ENCODE measurements at regions not wholly inside any gene's neighbourhood (a gene's known extent, or its start where the extent isn't known, plus 50 kb on each side); places are given as distances from the start of the nearest gene placed in this dataset.

- H3K27ac Mint-ChIP-seq, result no peak overlapping the region
- H3K4me1 ChIP-seq (ENCODE audit: insufficient read depth), result peaks cover 6% of the 10 kb centered on the region; the same call in 1 of the 2 replicates
- H4K20me1 ChIP-seq (replicated peaks; ENCODE audit: insufficient read depth), result no peaks in the 10 kb centered on the region
- H3F3A ChIP-seq (replicated peaks; ENCODE audit: low read depth), result no peaks in the 10 kb centered on the region
- peaks cover 2% of the 10 kb centered on the region for H3K27me3 Mint-ChIP-seq (ENCODE audit: insufficient read depth, low read depth, poor library complexity)
- H3K27me3 ChIP-seq (ENCODE audit: insufficient read depth), result no peaks in the 10 kb centered on the region
- H3K9me3 Mint-ChIP-seq, result 0 out of 3 replicates have a peak, but pooled peaks cover 2% of the 10 kb centered on the region
- ATAC-seq (no peak), DNase-seq (ENCODE audit: low spot score) (no peak)
- no peak overlapping the region for H3K4me3 Mint-ChIP-seq
- H3K36me3 ChIP-seq (ENCODE audit: insufficient read depth), result no peaks in the 10 kb centered on the region
- no peaks in the 10 kb centered on the region for H3K79me2 ChIP-seq (replicated peaks; ENCODE audit: insufficient read depth)
- H3K9me2 ChIP-seq (ENCODE audit: insufficient read depth), result no peaks in the 10 kb centered on the region
- no peak overlapping the region for H2AFZ ChIP-seq
- H3K36me3 Mint-ChIP-seq (ENCODE audit: low read depth), result no peaks in the 10 kb centered on the region
- H3K4me1 Mint-ChIP-seq, result peaks cover 8% of the 10 kb centered on the region
- TF ChIP-seq NANOG (IDR thresholded peaks at IDR 0.05; ENCODE audit: borderline replicate concordance), result no peak
- no peak for TF ChIP-seq ZNF114 (CRISPR knock-in tag; IDR thresholded peaks at IDR 0.05)
- TF ChIP-seq REST (IDR thresholded peaks at IDR 0.05; ENCODE audit: unreplicated experiment), result no peak
- TF ChIP-seq ETS1 (IDR thresholded peaks at IDR 0.05), result no peak
- TF ChIP-seq, protein P1, sequence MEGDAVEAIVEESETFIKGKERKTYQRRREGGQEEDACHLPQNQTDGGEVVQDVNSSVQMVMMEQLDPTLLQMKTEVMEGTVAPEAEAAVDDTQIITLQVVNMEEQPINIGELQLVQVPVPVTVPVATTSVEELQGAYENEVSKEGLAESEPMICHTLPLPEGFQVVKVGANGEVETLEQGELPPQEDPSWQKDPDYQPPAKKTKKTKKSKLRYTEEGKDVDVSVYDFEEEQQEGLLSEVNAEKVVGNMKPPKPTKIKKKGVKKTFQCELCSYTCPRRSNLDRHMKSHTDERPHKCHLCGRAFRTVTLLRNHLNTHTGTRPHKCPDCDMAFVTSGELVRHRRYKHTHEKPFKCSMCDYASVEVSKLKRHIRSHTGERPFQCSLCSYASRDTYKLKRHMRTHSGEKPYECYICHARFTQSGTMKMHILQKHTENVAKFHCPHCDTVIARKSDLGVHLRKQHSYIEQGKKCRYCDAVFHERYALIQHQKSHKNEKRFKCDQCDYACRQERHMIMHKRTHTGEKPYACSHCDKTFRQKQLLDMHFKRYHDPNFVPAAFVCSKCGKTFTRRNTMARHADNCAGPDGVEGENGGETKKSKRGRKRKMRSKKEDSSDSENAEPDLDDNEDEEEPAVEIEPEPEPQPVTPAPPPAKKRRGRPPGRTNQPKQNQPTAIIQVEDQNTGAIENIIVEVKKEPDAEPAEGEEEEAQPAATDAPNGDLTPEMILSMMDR (conservative IDR thresholded peaks at IDR 0.05; ENCODE audit: low read depth in 2 of 2), result no peak
- H3K4me2 ChIP-seq, result no peak overlapping the region
- H3K27ac ChIP-seq (ENCODE audit: low read depth), result no peak overlapping the region
- H3K4me3 ChIP-seq, result no peak overlapping the region
Measured at GRCh38 chr13:85432881-85433280, 366.3 kb downstream of the SLITRK6 start.

- Histone ChIP-seq H3K27ac (ENCODE audit: low read depth) (no peak overlapping the region), H2AFZ (no peak overlapping the region), H3K4me2 (no peak overlapping the region), H3K79me2 (replicated peaks; ENCODE audit: insufficient read depth) (no peaks in the 10 kb centered on the region), H4K20me1 (replicated peaks; ENCODE audit: insufficient read depth) (no peaks in the 10 kb centered on the region), H3K4me3 (no peak overlapping the region), H3K4me1 (ENCODE audit: insufficient read depth) (peaks cover 1% of the 10 kb centered on the region; the same call in 1 of the 2 replicates), H3K27me3 (ENCODE audit: insufficient read depth) (no peaks in the 10 kb centered on the region), H3K36me3 (ENCODE audit: insufficient read depth) (no peaks in the 10 kb centered on the region), H3K9me2 (ENCODE audit: insufficient read depth) (no peaks in the 10 kb centered on the region), H3F3A (replicated peaks; ENCODE audit: low read depth) (no peaks in the 10 kb centered on the region)
- ATAC-seq (no peak), DNase-seq (ENCODE audit: low spot score) (no peak)
- Mint-ChIP-seq H3K27me3 (ENCODE audit: insufficient read depth, low read depth, poor library complexity) (peaks cover 2% of the 10 kb centered on the region), H3K4me1 (peaks cover 2% of the 10 kb centered on the region; the same call in 2 of the 3 replicates), H3K27ac (no peak overlapping the region), H3K9me3 (0 out of 3 replicates have a peak, but pooled peaks cover 2% of the 10 kb centered on the region), H3K36me3 (ENCODE audit: low read depth) (no peaks in the 10 kb centered on the region), H3K4me3 (no peak overlapping the region)
- TF ChIP-seq JUNB (IDR thresholded peaks at IDR 0.05; ENCODE audit: unreplicated experiment), result no peak
- TF ChIP-seq ZNF331 (CRISPR knock-in tag; IDR thresholded peaks at IDR 0.05; ENCODE audit: low read depth), result no peak
- no peak for TF ChIP-seq POLR2AphosphoS5 (IDR thresholded peaks at IDR 0.05; ENCODE audit: low read depth)
- TF ChIP-seq CREB1 (CRISPR knock-in tag; IDR thresholded peaks at IDR 0.05; ENCODE audit: low read depth), result no peak
- no peak for TF ChIP-seq ETS1 (IDR thresholded peaks at IDR 0.05)
- TF ChIP-seq, protein P1 (conservative IDR thresholded peaks at IDR 0.05; ENCODE audit: low read depth in 2 of 2), result no peak
- TF ChIP-seq NANOG (IDR thresholded peaks at IDR 0.05; ENCODE audit: borderline replicate concordance), result no peak
- TF ChIP-seq EZH2 (IDR thresholded peaks at IDR 0.05; ENCODE audit: low read depth, unreplicated experiment), result no peak
Measured at GRCh38 chr13:85431720-85432119, 367.5 kb downstream of the SLITRK6 start.
